ENCODE measurements at regions not wholly inside any gene's neighbourhood (a gene's known extent, or its start where the extent isn't known, plus 50 kb on each side); places are given as distances from the start of the nearest gene placed in this dataset.

- ATAC-seq (peak; percentile 46 to 63), DNase-seq (no peak)
- intact Hi-C loops (cut with DNase I; ENCODE audit: low total_unique reads) = no loop called here
- H3K27ac ChIP-seq = peak overlapping the region; percentile 38 to 77 (median 63)
- H3K4me3 ChIP-seq = peak overlapping the region in 1 of 4 donors; percentile 19
- H3K36me3 ChIP-seq = no peaks in the 10 kb centered on the region
- H3K4me1 ChIP-seq = peaks cover 11 to 18% of the 10 kb centered on the region in 2 donors
- no peaks in the 10 kb centered on the region for H3K27me3 ChIP-seq
- TF ChIP-seq CTCF (IDR thresholded peaks at IDR 0.05 in 4 of 5, conservative IDR thresholded peaks at IDR 0.05 in 1 of 5) = no peak
- no peak for TF ChIP-seq POLR2A (IDR thresholded peaks at IDR 0.05)
- H3K9me3 ChIP-seq = no peaks in the 10 kb centered on the region
- in situ Hi-C loops (cut with MboI; ENCODE audit: low sequenced_read_pairs in 4 of 4) = no loop called here
Measured at GRCh38 chr1:228937851-228938536, 202.7 kb downstream of the RHOU start.

- in situ Hi-C loops (cut with MboI; ENCODE audit: low sequenced_read_pairs in 4 of 4) = no loop called here
- Histone ChIP-seq H3K27me3 (no peaks in the 10 kb centered on the region), H3K36me3 (no peaks in the 10 kb centered on the region), H3K27ac (peak overlapping the region; percentile 38 to 77 (median 63)), H3K9me3 (no peaks in the 10 kb centered on the region), H3K4me1 (peaks cover 11 to 18% of the 10 kb centered on the region in 2 donors), H3K4me3 (peak overlapping the region in 2 of 4 donors; percentile 2 to 19)
- peak in 1 of 2 donors; percentile 25 for DNase-seq
- intact Hi-C loops (cut with DNase I; ENCODE audit: low total_unique reads) = no loop called here
- ATAC-seq = peak; percentile 76 to 78
- TF ChIP-seq POLR2A (IDR thresholded peaks at IDR 0.05) (no peak), CTCF (IDR thresholded peaks at IDR 0.05 in 4 of 5, conservative IDR thresholded peaks at IDR 0.05 in 1 of 5) (no peak)
Measured at GRCh38 chr1:228938537-228938901, 203.2 kb downstream of the RHOU start.

- no peak for ATAC-seq
- Histone ChIP-seq H3K36me3 (no peaks in the 10 kb centered on the region), H3K27ac (peak overlapping the region; percentile 38 to 77 (median 63)), H3K4me3 (no peak overlapping the region), H3K9me3 (no peaks in the 10 kb centered on the region), H3K4me1 (peaks cover 11 to 18% of the 10 kb centered on the region in 2 donors), H3K27me3 (no peaks in the 10 kb centered on the region)
- TF ChIP-seq POLR2A (IDR thresholded peaks at IDR 0.05) (no peak), CTCF (IDR thresholded peaks at IDR 0.05 in 4 of 5, conservative IDR thresholded peaks at IDR 0.05 in 1 of 5) (no peak)
- in situ Hi-C loops (cut with MboI; ENCODE audit: low sequenced_read_pairs in 4 of 4) (no loop called here), intact Hi-C loops (cut with DNase I; ENCODE audit: low total_unique reads) (no loop called here)
- no peak for DNase-seq
Measured at GRCh38 chr1:228939001-228939691, 203.9 kb downstream of the RHOU start.

GRCh38 chr1:228939881-228940392 is 204.7 kb downstream of the RHOU start:
- Histone ChIP-seq H3K4me1 (peaks cover 11 to 18% of the 10 kb centered on the region in 2 donors), H3K36me3 (no peaks in the 10 kb centered on the region), H3K9me3 (no peaks in the 10 kb centered on the region), H3K27me3 (no peaks in the 10 kb centered on the region), H3K27ac (no peak overlapping the region), H3K4me3 (no peak overlapping the region)
- ATAC-seq (no peak), DNase-seq (no peak)
- TF ChIP-seq POLR2A (IDR thresholded peaks at IDR 0.05) (no peak), CTCF (IDR thresholded peaks at IDR 0.05 in 4 of 5, conservative IDR thresholded peaks at IDR 0.05 in 1 of 5) (no peak)
- in situ Hi-C loops (cut with MboI; ENCODE audit: low sequenced_read_pairs in 4 of 4) = no loop called here
- intact Hi-C loops (cut with DNase I; ENCODE audit: low total_unique reads) = no loop called here

Measured in gastrocnemius medialis (tissue), 4 donors.